EL (cell line): ENCODE measurements at regions not wholly inside any gene's neighbourhood (a gene's known extent, or its start where the extent isn't known, plus 50 kb on each side); places are given as distances from the start of the nearest gene placed in this dataset.

ENCODE experiments used
- DNase-seq: peaks from one replicate; pipeline ENCODE4 v3.0.0-alpha.2; 2016

GRCh38 chr2:21254170-21254965 lies 130.6 kb downstream of the TDRD15 start:
- no peak for DNase-seq

- no peak for DNase-seq
Measured at GRCh38 chr2:21256006-21256405, 132.2 kb downstream of the TDRD15 start.

- DNase-seq: no peak
Measured at GRCh38 chr2:21257621-21258020, 133.9 kb downstream of the TDRD15 start.

- no peak for DNase-seq
Measured at GRCh38 chr2:21258082-21258481, 134.3 kb downstream of the TDRD15 start.

GRCh38 chr2:21260311-21260710 lies 136.5 kb downstream of the TDRD15 start:
- DNase-seq: no peak

GRCh38 chr2:21261591-21261990 lies 137.8 kb downstream of the TDRD15 start:
- DNase-seq: no peak

GRCh38 chr2:21262426-21262940 lies 138.7 kb downstream of the TDRD15 start:
- no peak for DNase-seq

GRCh38 chr2:21263622-21264021 lies 139.9 kb downstream of the TDRD15 start:
- DNase-seq: no peak

- no peak for DNase-seq
Measured at GRCh38 chr2:21265752-21266151, 142.0 kb downstream of the TDRD15 start.

GRCh38 chr2:21267232-21267835 lies 143.6 kb downstream of the TDRD15 start:
- DNase-seq: no peak

GRCh38 chr2:21268197-21268877 lies 144.6 kb downstream of the TDRD15 start:
- no peak for DNase-seq

- no peak for DNase-seq
Measured at GRCh38 chr2:21268878-21269224, 145.1 kb downstream of the TDRD15 start.

- no peak for DNase-seq
Measured at GRCh38 chr2:21269382-21269781, 145.6 kb downstream of the TDRD15 start.

- no peak for DNase-seq
Measured at GRCh38 chr2:21270083-21270491, 146.3 kb downstream of the TDRD15 start.

GRCh38 chr2:21270708-21271122 lies 146.9 kb downstream of the TDRD15 start:
- no peak for DNase-seq

- DNase-seq: no peak
Measured at GRCh38 chr2:21276163-21276562, 152.4 kb downstream of the TDRD15 start.

GRCh38 chr2:21277068-21278056 lies 153.6 kb downstream of the TDRD15 start:
- no peak for DNase-seq

GRCh38 chr2:21279525-21279924 lies 155.8 kb downstream of the TDRD15 start:
- no peak for DNase-seq

GRCh38 chr2:21280793-21281192 lies 157.0 kb downstream of the TDRD15 start:
- DNase-seq: no peak

GRCh38 chr2:21281384-21281783 lies 157.6 kb downstream of the TDRD15 start:
- no peak for DNase-seq

GRCh38 chr2:21281791-21282514 lies 158.2 kb downstream of the TDRD15 start:
- no peak for DNase-seq

GRCh38 chr2:21282515-21282898 lies 158.7 kb downstream of the TDRD15 start:
- no peak for DNase-seq
